NT2/D1 (cell line): ENCODE measurements at regions not wholly inside any gene's neighbourhood (a gene's known extent, or its start where the extent isn't known, plus 50 kb on each side); places are given as distances from the start of the nearest gene placed in this dataset.

Experiments
- DNase-seq: peaks from one replicate; pipeline ENCODE4 v3.0.0-alpha.2; 2011; ENCODE audit warnings: low read depth, low spot score
- H3K27me3 ChIP-seq: 2 replicates; pipeline ENCODE4 v1.6.0; 2011; ENCODE audit warnings: mild to moderate bottlenecking; ENCODE audit not compliant: insufficient read length, insufficient read depth
- H3K36me3 ChIP-seq: 2 replicates; pipeline ENCODE4 v1.6.1; 2011; ENCODE audit warnings: mild to moderate bottlenecking, low read length, mixed read lengths; ENCODE audit not compliant: insufficient read depth, insufficient read length
- H3K4me1 ChIP-seq: 2 replicates; pipeline ENCODE4 v1.5.1; 2011; ENCODE audit not compliant: insufficient read depth, insufficient read length
- H3K4me3 ChIP-seq: 2 replicates; pipeline ENCODE4 v1.5.1; 2011; ENCODE audit warnings: low read depth; ENCODE audit not compliant: insufficient read length
- H3K9ac ChIP-seq: 2 replicates; pipeline ENCODE4 v1.6.0; 2011; ENCODE audit warnings: low read depth; ENCODE audit not compliant: insufficient read length
- H3K9me3 ChIP-seq: 2 replicates; pipeline ENCODE4 v1.5.1; 2011; ENCODE audit warnings: mild to moderate bottlenecking, low read length; ENCODE audit not compliant: insufficient read depth
- SUZ12 ChIP-seq: IDR thresholded peaks from 2 replicates; pipeline ENCODE4 v1.6.1; 2011; ENCODE audit not compliant: insufficient read length, insufficient read depth; ENCODE audit errors: extremely low read depth
- YY1 ChIP-seq: IDR thresholded peaks from 2 replicates; pipeline ENCODE4 v1.6.1; 2011; ENCODE audit not compliant: insufficient read length, insufficient read depth
- ZNF274 ChIP-seq: IDR thresholded peaks from 2 replicates; pipeline ENCODE4 v1.6.1; 2011; ENCODE audit warnings: mild to moderate bottlenecking, low read depth, low read length

GRCh38 chr17:79262624-79263023, 188.0 kb downstream of the ENGASE start:
- H3K36me3 ChIP-seq = no peaks in the 10 kb centered on the region
- H3K4me3 ChIP-seq = no peak overlapping the region
- DNase-seq = no peak
- H3K9ac ChIP-seq = no peak overlapping the region
- no peaks in the 10 kb centered on the region for H3K9me3 ChIP-seq
- H3K4me1 ChIP-seq = no peaks in the 10 kb centered on the region
- peaks cover 4% of the 10 kb centered on the region for H3K27me3 ChIP-seq
- no peak for TF ChIP-seq ZNF274
- no peak for TF ChIP-seq SUZ12
- no peak for TF ChIP-seq YY1

- no peaks in the 10 kb centered on the region for H3K9me3 ChIP-seq
- H3K27me3 ChIP-seq = peaks cover 2% of the 10 kb centered on the region
- no peaks in the 10 kb centered on the region for H3K4me1 ChIP-seq
- DNase-seq = no peak
- no peak overlapping the region for H3K9ac ChIP-seq
- H3K4me3 ChIP-seq = no peak overlapping the region
- TF ChIP-seq YY1 (no peak), ZNF274 (no peak), SUZ12 (no peak)
- H3K36me3 ChIP-seq = no peaks in the 10 kb centered on the region
Measured at GRCh38 chr17:79261355-79262072, 186.9 kb downstream of the ENGASE start.

GRCh38 chr17:79258843-79259242, 184.2 kb downstream of the ENGASE start:
- Histone ChIP-seq H3K4me1 (peaks cover 10% of the 10 kb centered on the region), H3K9ac (no peak overlapping the region), H3K4me3 (no peak overlapping the region), H3K27me3 (peaks cover 2% of the 10 kb centered on the region), H3K36me3 (no peaks in the 10 kb centered on the region), H3K9me3 (no peaks in the 10 kb centered on the region)
- TF ChIP-seq SUZ12 (no peak), ZNF274 (no peak), YY1 (no peak)
- DNase-seq = no peak

GRCh38 chr17:79258041-79258440, 183.4 kb downstream of the ENGASE start:
- Histone ChIP-seq H3K9me3 (no peaks in the 10 kb centered on the region), H3K36me3 (no peaks in the 10 kb centered on the region), H3K4me3 (no peak overlapping the region), H3K27me3 (peaks cover 2% of the 10 kb centered on the region), H3K4me1 (peaks cover 10% of the 10 kb centered on the region), H3K9ac (no peak overlapping the region)
- DNase-seq = no peak
- TF ChIP-seq SUZ12 (no peak), YY1 (no peak), ZNF274 (no peak)

- H3K27me3 ChIP-seq = peaks cover 2% of the 10 kb centered on the region
Measured at GRCh38 chr17:79255926-79256585, 181.4 kb downstream of the ENGASE start.

GRCh38 chr17:79255456-79255855, 180.8 kb downstream of the ENGASE start:
- Histone ChIP-seq H3K4me3 (no peak overlapping the region), H3K9ac (no peak overlapping the region), H3K27me3 (peaks cover 2% of the 10 kb centered on the region), H3K9me3 (no peaks in the 10 kb centered on the region), H3K36me3 (no peaks in the 10 kb centered on the region), H3K4me1 (peaks cover 16% of the 10 kb centered on the region)
- TF ChIP-seq SUZ12 (no peak), ZNF274 (no peak), YY1 (no peak)
- DNase-seq = no peak

More at GRCh38 chr17:79255926-79256585, 181.4 kb downstream of the ENGASE start:
- DNase-seq = no peak
- H3K4me1 ChIP-seq = peaks cover 16% of the 10 kb centered on the region
- no peak for TF ChIP-seq ZNF274
- TF ChIP-seq SUZ12 = no peak
- no peak for TF ChIP-seq YY1
- no peak overlapping the region for H3K4me3 ChIP-seq
- H3K9me3 ChIP-seq = no peaks in the 10 kb centered on the region
- H3K9ac ChIP-seq = no peak overlapping the region
- H3K36me3 ChIP-seq = no peaks in the 10 kb centered on the region

GRCh38 chr17:79255046-79255445, 180.4 kb downstream of the ENGASE start:
- peaks cover 3% of the 10 kb centered on the region for H3K27me3 ChIP-seq
- DNase-seq = no peak
- no peak overlapping the region for H3K9ac ChIP-seq
- no peak overlapping the region for H3K4me3 ChIP-seq
- H3K9me3 ChIP-seq = no peaks in the 10 kb centered on the region
- peaks cover 16% of the 10 kb centered on the region for H3K4me1 ChIP-seq
- TF ChIP-seq ZNF274 (no peak), SUZ12 (no peak), YY1 (no peak)
- no peaks in the 10 kb centered on the region for H3K36me3 ChIP-seq
